ENCODE measurements at regions not wholly inside any gene's neighbourhood (a gene's known extent, or its start where the extent isn't known, plus 50 kb on each side); places are given as distances from the start of the nearest gene placed in this dataset.

DNA sequence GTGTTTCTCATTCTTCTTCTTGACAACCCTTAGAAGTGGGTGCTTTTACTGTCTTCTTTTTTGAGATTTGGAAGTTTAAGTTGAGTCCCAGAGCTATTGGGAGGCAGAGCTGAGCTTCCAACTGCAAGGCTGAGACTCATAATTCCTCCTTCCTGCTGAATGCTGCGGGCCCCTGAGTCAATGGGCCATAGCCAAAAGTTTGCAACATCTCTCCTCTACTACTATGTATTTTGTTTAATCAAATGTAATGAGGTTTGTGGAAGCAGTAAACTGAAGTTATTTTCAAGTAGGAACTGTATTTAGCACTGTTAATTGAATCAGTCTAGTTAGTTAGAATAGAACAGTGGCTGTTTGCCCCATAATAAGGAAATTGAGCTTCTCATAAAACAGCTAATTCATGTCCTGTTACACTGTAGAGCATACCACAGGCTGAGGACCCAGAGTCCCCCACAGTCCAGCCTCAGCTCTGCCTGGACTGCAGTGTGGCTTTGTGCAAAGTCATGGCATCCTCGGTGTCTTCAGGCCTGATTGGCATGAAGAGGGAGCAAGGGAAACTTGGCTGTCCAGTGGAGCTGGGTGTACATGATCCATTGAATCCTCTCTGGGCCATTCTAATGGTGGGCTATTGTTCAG is 631.7 kb downstream of the VRK1 start:
- Histone ChIP-seq H3K36me3 (no peaks in the 10 kb centered on the region), H3K4me3 (no peak overlapping the region), H3K9me3 (no peaks in the 10 kb centered on the region), H3K27ac (no peak overlapping the region), H3K4me1 (no peaks in the 10 kb centered on the region), H3K27me3 (no peaks in the 10 kb centered on the region)
- TF ChIP-seq POLR2A (IDR thresholded peaks at IDR 0.05): no peak
- no peak for TF ChIP-seq CTCF (IDR thresholded peaks at IDR 0.05)
- no peak for TF ChIP-seq POLR2AphosphoS5 (IDR thresholded peaks at IDR 0.05)
- no peak for TF ChIP-seq EP300 (IDR thresholded peaks at IDR 0.05)
- no peak for DNase-seq (ENCODE audit: low spot score in 2 of 2)
- WGBS: 58% methylated on average over 2 of the region's 2 CpGs

- H3K27me3 ChIP-seq: no peaks in the 10 kb centered on the region
- no peak overlapping the region for H3K27ac ChIP-seq
- no peak overlapping the region for H3K4me3 ChIP-seq
- no peaks in the 10 kb centered on the region for H3K9me3 ChIP-seq
- WGBS: 89% methylated on average over 6 of the region's 6 CpGs
- no peak for DNase-seq (ENCODE audit: low spot score in 2 of 2)
- H3K4me1 ChIP-seq: no peaks in the 10 kb centered on the region
- TF ChIP-seq EP300 (IDR thresholded peaks at IDR 0.05) (no peak), POLR2A (IDR thresholded peaks at IDR 0.05) (no peak), CTCF (IDR thresholded peaks at IDR 0.05) (no peak), POLR2AphosphoS5 (IDR thresholded peaks at IDR 0.05) (no peak)
- no peaks in the 10 kb centered on the region for H3K36me3 ChIP-seq
Observed at GRCh38 chr14:97432586-97432985, 635.4 kb downstream of the VRK1 start.

GRCh38 chr14:97441740-97442362 is 644.7 kb downstream of the VRK1 start:
- no peaks in the 10 kb centered on the region for H3K36me3 ChIP-seq
- H3K4me3 ChIP-seq: no peak overlapping the region
- no peaks in the 10 kb centered on the region for H3K9me3 ChIP-seq
- DNase-seq (ENCODE audit: low spot score in 2 of 2): no peak
- 89% methylated on average over 9 of the region's 9 CpGs for WGBS
- TF ChIP-seq EP300 (IDR thresholded peaks at IDR 0.05) (no peak), POLR2AphosphoS5 (IDR thresholded peaks at IDR 0.05) (no peak), CTCF (IDR thresholded peaks at IDR 0.05) (no peak), POLR2A (IDR thresholded peaks at IDR 0.05) (no peak)
- no peaks in the 10 kb centered on the region for H3K27me3 ChIP-seq
- no peaks in the 10 kb centered on the region for H3K4me1 ChIP-seq
- H3K27ac ChIP-seq: no peak overlapping the region

DNA sequence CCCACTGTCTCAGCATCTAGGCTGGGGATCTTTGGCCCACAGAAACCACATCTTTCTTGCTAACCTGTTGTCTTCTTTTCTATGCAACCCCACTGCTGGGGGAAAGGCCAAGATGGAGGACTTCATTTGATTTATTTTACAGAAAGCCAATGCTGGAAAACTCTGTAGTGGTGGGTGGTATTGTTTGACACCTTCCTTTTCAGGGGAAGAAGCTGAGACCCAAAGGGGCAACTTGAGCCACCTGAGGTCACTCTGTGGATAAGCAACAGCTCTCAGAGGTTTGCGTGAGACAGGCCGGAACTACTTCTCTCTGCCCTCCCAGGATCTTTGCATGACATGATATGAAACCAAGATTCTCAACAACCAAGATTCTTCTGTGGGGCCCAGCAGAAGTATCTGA is 645.2 kb downstream of the VRK1 start:
- DNase-seq (ENCODE audit: low spot score in 2 of 2): no peak
- no peak overlapping the region for H3K27ac ChIP-seq
- 93% methylated on average over 2 of the region's 2 CpGs for WGBS
- H3K27me3 ChIP-seq: no peaks in the 10 kb centered on the region
- TF ChIP-seq CTCF (IDR thresholded peaks at IDR 0.05) (no peak), POLR2A (IDR thresholded peaks at IDR 0.05) (no peak), POLR2AphosphoS5 (IDR thresholded peaks at IDR 0.05) (no peak), EP300 (IDR thresholded peaks at IDR 0.05) (no peak)
- H3K9me3 ChIP-seq: no peaks in the 10 kb centered on the region
- H3K4me1 ChIP-seq: no peaks in the 10 kb centered on the region
- no peak overlapping the region for H3K4me3 ChIP-seq
- H3K36me3 ChIP-seq: no peaks in the 10 kb centered on the region

DNA sequence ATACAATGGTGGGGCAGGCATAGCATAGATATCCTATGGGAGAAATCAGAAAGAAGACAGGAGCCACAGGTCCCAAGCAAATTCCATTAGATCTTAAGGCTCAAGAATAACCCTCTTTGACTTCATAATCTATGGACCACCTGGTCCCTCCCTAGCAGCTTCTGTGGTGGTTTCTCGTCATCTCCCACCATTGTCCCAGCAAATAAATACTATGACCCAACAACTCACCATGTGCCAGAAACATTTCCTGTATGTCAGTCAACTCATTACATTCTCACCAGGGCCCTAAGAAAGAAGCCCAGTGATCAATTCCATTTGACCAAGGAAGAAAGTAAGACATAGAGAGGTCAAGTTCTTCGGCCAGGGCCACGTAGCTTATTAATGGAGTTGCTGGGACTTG is 646.2 kb downstream of the VRK1 start:
- no peak overlapping the region for H3K4me3 ChIP-seq
- no peaks in the 10 kb centered on the region for H3K9me3 ChIP-seq
- 91% methylated on average over 3 of the region's 3 CpGs for WGBS
- H3K4me1 ChIP-seq: no peaks in the 10 kb centered on the region
- no peaks in the 10 kb centered on the region for H3K27me3 ChIP-seq
- TF ChIP-seq CTCF (IDR thresholded peaks at IDR 0.05) (no peak), POLR2A (IDR thresholded peaks at IDR 0.05) (no peak), EP300 (IDR thresholded peaks at IDR 0.05) (no peak), POLR2AphosphoS5 (IDR thresholded peaks at IDR 0.05) (no peak)
- H3K27ac ChIP-seq: no peak overlapping the region
- no peaks in the 10 kb centered on the region for H3K36me3 ChIP-seq
- no peak for DNase-seq (ENCODE audit: low spot score in 2 of 2)

Data from suprapubic skin (tissue), 4 donors.